ENCODE measurements at regions not wholly inside any gene's neighbourhood (a gene's known extent, or its start where the extent isn't known, plus 50 kb on each side); places are given as distances from the start of the nearest gene placed in this dataset.

- Histone ChIP-seq H4K20me1 (ENCODE audit: insufficient read depth) (no peaks in the 10 kb centered on the region), H3K4me2 (no peak overlapping the region), H2AFZ (ENCODE audit: low read depth) (no peak overlapping the region), H3K27me3 (ENCODE audit: insufficient read depth) (no peaks in the 10 kb centered on the region), H3K36me3 (replicated peaks in 1 of 2; ENCODE audit: control insufficient read depth in 1 of 2, insufficient read depth in 2 of 2, low read length in 1 of 2) (no peaks in the 10 kb centered on the region), H3K9ac (no peak overlapping the region), H3K79me2 (ENCODE audit: insufficient read depth) (no peaks in the 10 kb centered on the region), H3F3A (replicated peaks; ENCODE audit: insufficient read depth) (no peaks in the 10 kb centered on the region), H3K4me3 (ENCODE audit: low read depth in 2 of 2, low read length in 1 of 2) (no peak overlapping the region), H3K4me1 (ENCODE audit: control insufficient read depth in 1 of 2, insufficient read depth in 2 of 2, low read depth in 1 of 2, low read length in 1 of 2) (no peaks in the 10 kb centered on the region), H3K27ac (ENCODE audit: low read depth in 2 of 2, low read length in 1 of 2) (no peak overlapping the region), H3K9me3 (no peaks in the 10 kb centered on the region), H3K9me2 (no peaks in the 10 kb centered on the region)
- TF ChIP-seq EZH2phosphoT487 (IDR thresholded peaks at IDR 0.05; ENCODE audit: borderline replicate concordance, low read depth) (no peak), USF1 (IDR thresholded peaks at IDR 0.05; ENCODE audit: borderline replicate concordance, low read depth) (no peak), GABPA (IDR thresholded peaks at IDR 0.05; ENCODE audit: low read depth) (no peak), ELF1 (IDR thresholded peaks at IDR 0.05) (no peak), EP300 (IDR thresholded peaks at IDR 0.05; ENCODE audit: borderline replicate concordance in 1 of 2, low read depth in 1 of 2, low read length in 1 of 2) (no peak), POLR2AphosphoS5 (IDR thresholded peaks at IDR 0.05; ENCODE audit: low read depth, low read length) (no peak), JUND (IDR thresholded peaks at IDR 0.05) (no peak), RCOR1 (IDR thresholded peaks at IDR 0.05; ENCODE audit: low read length) (no peak)
- CTCF ChIA-PET = interaction anchor here (0.8 kb wide), 1 partner anchor 20 kb away, joined by 3 read pairs; no protein-coding TSS in a partner anchor
- POLR2A ChIA-PET = no interaction called here
- DNase-seq = no peak
- 11% methylated on average over 1 of the region's 1 CpG for whole genome bisulfite sequencing (ENCODE audit: low lambda C conversion rate)
These were observed 148.5 kb upstream of the FBXO33 start for GRCh38 chr14:39580696-39581095.

GRCh38 chr14:39576736-39577135 is 144.5 kb upstream of the FBXO33 start:
- no peaks in the 10 kb centered on the region for H3K79me2 ChIP-seq (ENCODE audit: insufficient read depth)
- POLR2A ChIA-PET = no interaction called here
- TF ChIP-seq EP300 (IDR thresholded peaks at IDR 0.05; ENCODE audit: borderline replicate concordance in 1 of 2, low read depth in 1 of 2, low read length in 1 of 2) (no peak), FOXJ3 (CRISPR knock-in tag; IDR thresholded peaks at IDR 0.05) (no peak), YY1 (IDR thresholded peaks at IDR 0.05; ENCODE audit: low read depth) (no peak), FOSL2 (IDR thresholded peaks at IDR 0.05; ENCODE audit: borderline replicate concordance, low read depth) (no peak)
- TF ChIP-seq, protein P1, sequence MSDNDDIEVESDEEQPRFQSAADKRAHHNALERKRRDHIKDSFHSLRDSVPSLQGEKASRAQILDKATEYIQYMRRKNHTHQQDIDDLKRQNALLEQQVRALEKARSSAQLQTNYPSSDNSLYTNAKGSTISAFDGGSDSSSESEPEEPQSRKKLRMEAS (IDR thresholded peaks at IDR 0.05; ENCODE audit: low read depth) = no peak
- no peaks in the 10 kb centered on the region for H3K27me3 ChIP-seq (ENCODE audit: insufficient read depth)
- no peak overlapping the region for H3K4me3 ChIP-seq (ENCODE audit: low read depth in 2 of 2, low read length in 1 of 2)
- no peak overlapping the region for H3K27ac ChIP-seq (ENCODE audit: low read depth in 2 of 2, low read length in 1 of 2)
- H3K4me1 ChIP-seq (ENCODE audit: control insufficient read depth in 1 of 2, insufficient read depth in 2 of 2, low read depth in 1 of 2, low read length in 1 of 2) = no peaks in the 10 kb centered on the region
- H2AFZ ChIP-seq (ENCODE audit: low read depth) = no peak overlapping the region
- CTCF ChIA-PET = no interaction called here
- no peak overlapping the region for H3K9ac ChIP-seq
- no peak overlapping the region for H3K4me2 ChIP-seq
- no peaks in the 10 kb centered on the region for H3K9me3 ChIP-seq
- H3K36me3 ChIP-seq (replicated peaks in 1 of 2; ENCODE audit: control insufficient read depth in 1 of 2, insufficient read depth in 2 of 2, low read length in 1 of 2) = no peaks in the 10 kb centered on the region
- no peaks in the 10 kb centered on the region for H3F3A ChIP-seq (replicated peaks; ENCODE audit: insufficient read depth)
- H4K20me1 ChIP-seq (ENCODE audit: insufficient read depth) = no peaks in the 10 kb centered on the region
- WGBS (ENCODE audit: low lambda C conversion rate) = 14% methylated on average over 1 of the region's 1 CpG
- H3K9me2 ChIP-seq = no peaks in the 10 kb centered on the region
- DNase-seq = no peak

DNA sequence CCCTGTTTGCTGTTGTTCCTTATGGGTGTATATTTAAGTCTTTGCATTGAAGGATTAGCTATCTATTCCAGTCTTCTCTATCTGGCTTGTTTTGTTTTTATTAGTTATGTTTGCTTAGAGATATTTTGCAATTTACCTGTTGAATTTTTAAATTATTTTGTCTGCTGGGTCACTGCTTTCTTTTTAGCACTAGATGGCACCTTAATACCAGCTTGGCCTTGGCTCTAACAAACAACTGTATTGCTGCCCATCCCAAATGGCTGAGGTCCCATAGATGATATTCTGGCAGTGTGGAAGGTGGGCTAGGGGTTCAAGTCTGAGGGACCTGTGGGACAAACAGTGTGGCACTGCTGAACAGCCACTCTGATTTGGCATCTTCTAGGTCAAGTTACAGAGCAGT is 144.0 kb upstream of the FBXO33 start:
- no peaks in the 10 kb centered on the region for H4K20me1 ChIP-seq (ENCODE audit: insufficient read depth)
- H3K27me3 ChIP-seq (ENCODE audit: insufficient read depth) = no peaks in the 10 kb centered on the region
- no peaks in the 10 kb centered on the region for H3F3A ChIP-seq (replicated peaks; ENCODE audit: insufficient read depth)
- H3K9me2 ChIP-seq = no peaks in the 10 kb centered on the region
- CTCF ChIA-PET = no interaction called here
- no peak overlapping the region for H3K4me3 ChIP-seq (ENCODE audit: low read depth in 2 of 2, low read length in 1 of 2)
- H3K36me3 ChIP-seq (replicated peaks in 1 of 2; ENCODE audit: control insufficient read depth in 1 of 2, insufficient read depth in 2 of 2, low read length in 1 of 2) = no peaks in the 10 kb centered on the region
- no peaks in the 10 kb centered on the region for H3K4me1 ChIP-seq (ENCODE audit: control insufficient read depth in 1 of 2, insufficient read depth in 2 of 2, low read depth in 1 of 2, low read length in 1 of 2)
- POLR2A ChIA-PET = no interaction called here
- H3K9ac ChIP-seq = no peak overlapping the region
- no peak overlapping the region for H2AFZ ChIP-seq (ENCODE audit: low read depth)
- no peak for DNase-seq
- H3K79me2 ChIP-seq (ENCODE audit: insufficient read depth) = no peaks in the 10 kb centered on the region
- no peaks in the 10 kb centered on the region for H3K9me3 ChIP-seq
- no peak for TF ChIP-seq NFIC (IDR thresholded peaks at IDR 0.05; ENCODE audit: borderline replicate concordance)
- no peak for TF ChIP-seq USF2 (IDR thresholded peaks at IDR 0.05; ENCODE audit: borderline replicate concordance, low read depth, low read length)
- TF ChIP-seq USF1 (IDR thresholded peaks at IDR 0.05; ENCODE audit: borderline replicate concordance, low read depth) = no peak
- TF ChIP-seq GATA2 (CRISPR knock-in tag; IDR thresholded peaks at IDR 0.05) = no peak
- TF ChIP-seq MEF2A (IDR thresholded peaks at IDR 0.05; ENCODE audit: borderline replicate concordance, low read depth) = no peak
- TF ChIP-seq EZH2phosphoT487 (IDR thresholded peaks at IDR 0.05; ENCODE audit: borderline replicate concordance, low read depth) = no peak
- H3K4me2 ChIP-seq = no peak overlapping the region
- no peak overlapping the region for H3K27ac ChIP-seq (ENCODE audit: low read depth in 2 of 2, low read length in 1 of 2)
